Stomach (tissue), 4 donors: ENCODE measurements at regions not wholly inside any gene's neighbourhood (a gene's known extent, or its start where the extent isn't known, plus 50 kb on each side); places are given as distances from the start of the nearest gene placed in this dataset.

Experiments
- POLR2A ChIP-seq, 4 donors: fragments of 450-650 bp; IDR thresholded peaks; one replicate each; pipeline ENCODE4 v1.6.1; 2016; ENCODE audit warnings: antibody characterized with exemption in 4 of 4, control low read depth in 2 of 4, mild to moderate bottlenecking in 1 of 4, moderate library complexity in 1 of 4
- POLR2AphosphoS5 ChIP-seq, 3 donors: sonication (generic); formaldehyde crosslinking; IDR thresholded peaks; one replicate each; pipeline ENCODE4 v1.6.1; 2016; ENCODE audit warnings: antibody characterized with exemption in 3 of 3

DNA sequence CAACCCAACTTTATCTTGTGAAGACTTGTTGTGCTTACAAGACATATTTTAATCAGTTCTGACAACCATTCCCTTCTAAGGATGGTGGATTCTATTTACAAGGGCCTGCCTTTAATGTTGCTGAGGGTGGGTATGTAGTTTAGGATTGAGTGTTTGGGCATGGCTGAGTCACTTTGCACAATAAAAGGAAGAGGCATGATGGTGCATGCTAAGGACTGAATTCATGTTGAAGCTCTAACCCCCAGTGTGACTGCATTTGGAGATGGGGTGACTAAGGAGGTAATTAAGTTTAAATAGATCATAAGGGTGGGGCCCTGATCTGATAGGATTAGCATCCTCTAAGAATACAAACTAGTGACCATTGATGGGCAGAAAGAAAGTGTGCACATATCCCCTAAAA lies 196.1 kb upstream of the HS3ST3A1 start:
- TF ChIP-seq POLR2AphosphoS5 (IDR thresholded peaks at IDR 0.05): no peak
- no peak for TF ChIP-seq POLR2A (IDR thresholded peaks at IDR 0.05)
